ENCODE measurements at regions not wholly inside any gene's neighbourhood (a gene's known extent, or its start where the extent isn't known, plus 50 kb on each side); places are given as distances from the start of the nearest gene placed in this dataset.

- no peak for DNase-seq
- TF ChIP-seq CTCF (IDR thresholded peaks at IDR 0.05; ENCODE audit: borderline replicate concordance, extremely low read depth, low read length, poor library complexity, severe bottlenecking) (no peak), EZH2 (IDR thresholded peaks at IDR 0.05; ENCODE audit: borderline replicate concordance, low read depth, low read length, severe bottlenecking) (no peak)
- no peak overlapping the region for H3K9ac ChIP-seq (ENCODE audit: low read depth, low read length)
These were observed 148.0 kb upstream of the PLN start for GRCh38 chr6:118400098-118400497.

GRCh38 chr6:118400582-118400981, 147.5 kb upstream of the PLN start:
- Histone ChIP-seq H3K4me2 (ENCODE audit: insufficient read depth, low read length) (no peak overlapping the region), H3K27ac (ENCODE audit: low read length) (no peak overlapping the region), H3K9me3 (ENCODE audit: insufficient read depth, low read length, severe bottlenecking) (no peaks in the 10 kb centered on the region), H4K20me1 (ENCODE audit: insufficient read depth, low read length) (no peaks in the 10 kb centered on the region), H3K79me2 (ENCODE audit: insufficient read depth, low read length) (no peaks in the 10 kb centered on the region), H2AFZ (ENCODE audit: low read depth, low read length) (no peak overlapping the region), H3K27me3 (ENCODE audit: insufficient read depth, low read length, poor library complexity) (no peaks in the 10 kb centered on the region), H3K4me1 (ENCODE audit: insufficient read depth, low read length) (no peaks in the 10 kb centered on the region), H3K9ac (ENCODE audit: low read depth, low read length) (no peak overlapping the region), H3K36me3 (ENCODE audit: insufficient read depth, low read length) (no peaks in the 10 kb centered on the region), H3K4me3 (ENCODE audit: low read depth in 1 of 2, low read length in 2 of 2) (no peak overlapping the region)
- no peak for ATAC-seq (ENCODE audit: insufficient read depth, low read depth)
- no peak for TF ChIP-seq EZH2 (IDR thresholded peaks at IDR 0.05; ENCODE audit: borderline replicate concordance, low read depth, low read length, severe bottlenecking)
- no peak for TF ChIP-seq CTCF (IDR thresholded peaks at IDR 0.05; ENCODE audit: borderline replicate concordance, extremely low read depth, low read length, poor library complexity, severe bottlenecking)
- DNase-seq: no peak

More at GRCh38 chr6:118400098-118400497, 148.0 kb upstream of the PLN start:
- no peaks in the 10 kb centered on the region for H3K4me1 ChIP-seq (ENCODE audit: insufficient read depth, low read length)
- no peaks in the 10 kb centered on the region for H3K9me3 ChIP-seq (ENCODE audit: insufficient read depth, low read length, severe bottlenecking)
- no peaks in the 10 kb centered on the region for H3K27me3 ChIP-seq (ENCODE audit: insufficient read depth, low read length, poor library complexity)
- H3K79me2 ChIP-seq (ENCODE audit: insufficient read depth, low read length): no peaks in the 10 kb centered on the region
- no peak overlapping the region for H3K4me3 ChIP-seq (ENCODE audit: low read depth in 1 of 2, low read length in 2 of 2)
- no peak overlapping the region for H3K4me2 ChIP-seq (ENCODE audit: insufficient read depth, low read length)
- H4K20me1 ChIP-seq (ENCODE audit: insufficient read depth, low read length): no peaks in the 10 kb centered on the region
- no peak overlapping the region for H2AFZ ChIP-seq (ENCODE audit: low read depth, low read length)
- H3K27ac ChIP-seq (ENCODE audit: low read length): no peak overlapping the region
- H3K36me3 ChIP-seq (ENCODE audit: insufficient read depth, low read length): no peaks in the 10 kb centered on the region
- ATAC-seq (ENCODE audit: insufficient read depth, low read depth): no peak

GRCh38 chr6:118401325-118401975, 146.6 kb upstream of the PLN start:
- no peak overlapping the region for H2AFZ ChIP-seq (ENCODE audit: low read depth, low read length)
- H3K27ac ChIP-seq (ENCODE audit: low read length): no peak overlapping the region
- H3K27me3 ChIP-seq (ENCODE audit: insufficient read depth, low read length, poor library complexity): no peaks in the 10 kb centered on the region
- no peaks in the 10 kb centered on the region for H3K36me3 ChIP-seq (ENCODE audit: insufficient read depth, low read length)
- H3K9me3 ChIP-seq (ENCODE audit: insufficient read depth, low read length, severe bottlenecking): no peaks in the 10 kb centered on the region
- no peak for DNase-seq
- no peak overlapping the region for H3K4me3 ChIP-seq (ENCODE audit: low read depth in 1 of 2, low read length in 2 of 2)
- TF ChIP-seq EZH2 (IDR thresholded peaks at IDR 0.05; ENCODE audit: borderline replicate concordance, low read depth, low read length, severe bottlenecking) (no peak), CTCF (IDR thresholded peaks at IDR 0.05; ENCODE audit: borderline replicate concordance, extremely low read depth, low read length, poor library complexity, severe bottlenecking) (no peak)
- H3K9ac ChIP-seq (ENCODE audit: low read depth, low read length): no peak overlapping the region
- ATAC-seq (ENCODE audit: insufficient read depth, low read depth): no peak
- H3K4me2 ChIP-seq (ENCODE audit: insufficient read depth, low read length): no peak overlapping the region
- no peaks in the 10 kb centered on the region for H3K79me2 ChIP-seq (ENCODE audit: insufficient read depth, low read length)
- H3K4me1 ChIP-seq (ENCODE audit: insufficient read depth, low read length): no peaks in the 10 kb centered on the region
- no peaks in the 10 kb centered on the region for H4K20me1 ChIP-seq (ENCODE audit: insufficient read depth, low read length)
